GM18507 (cell line): ENCODE measurements at regions not wholly inside any gene's neighbourhood (a gene's known extent, or its start where the extent isn't known, plus 50 kb on each side); places are given as distances from the start of the nearest gene placed in this dataset.
"Not testable (repeated sequence)": the region's sequence is repeated elsewhere in the genome, so short reads cannot be mapped to it uniquely, and the experiment has no call there.

ENCODE experiments used
- DNase-seq: peaks from one replicate; pipeline ENCODE4 v3.0.0; 2011; ENCODE audit warnings: low read depth; ENCODE audit not compliant: insufficient read length; ENCODE audit errors: extremely low spot score
- FAIRE-seq: peaks from 2 replicates; lab custom pipeline; 2011; peaks lifted over from hg19 to GRCh38; lab: Jason Lieb, UNC

DNA sequence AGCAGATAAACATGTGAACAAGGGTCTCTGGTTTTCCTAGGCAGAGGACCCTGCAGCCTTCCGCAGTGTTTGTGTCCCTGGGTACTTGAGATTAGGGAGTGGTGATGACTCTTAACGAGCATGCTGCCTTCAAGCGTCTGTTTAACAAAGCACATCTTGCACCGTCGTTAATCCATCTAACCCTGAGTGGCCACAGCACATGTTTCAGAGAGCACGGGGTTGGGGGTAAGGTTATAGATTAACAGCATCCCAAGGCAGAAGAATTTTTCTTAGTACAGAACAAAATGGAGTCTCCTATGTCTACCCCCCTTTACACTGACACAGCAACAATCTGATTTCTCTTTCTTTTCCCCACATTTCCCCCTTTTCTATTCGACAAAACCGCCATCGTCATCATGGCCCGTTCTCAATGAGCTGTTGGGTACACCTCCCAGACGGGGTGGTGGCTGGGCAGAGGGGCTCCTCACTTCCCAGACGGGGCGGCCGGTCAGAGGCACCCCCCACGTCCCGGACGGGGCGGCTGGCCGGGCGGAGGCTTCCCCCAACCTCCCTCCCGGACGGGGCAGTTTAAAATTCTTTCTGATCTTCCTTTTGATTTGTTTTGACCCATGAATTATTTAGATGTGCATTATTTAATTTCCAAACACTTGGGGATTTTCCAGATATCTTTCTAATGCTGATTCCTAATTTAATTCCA, 171.7 kb upstream of the RAB6C start:
- not testable (repeated sequence) for DNase-seq

GRCh38 chr2:129810521-129810920, 168.9 kb upstream of the RAB6C start:
- DNase-seq, result no peak

More for the DNA sequence above, 171.7 kb upstream of the RAB6C start:
- not testable (repeated sequence) for FAIRE-seq

DNA sequence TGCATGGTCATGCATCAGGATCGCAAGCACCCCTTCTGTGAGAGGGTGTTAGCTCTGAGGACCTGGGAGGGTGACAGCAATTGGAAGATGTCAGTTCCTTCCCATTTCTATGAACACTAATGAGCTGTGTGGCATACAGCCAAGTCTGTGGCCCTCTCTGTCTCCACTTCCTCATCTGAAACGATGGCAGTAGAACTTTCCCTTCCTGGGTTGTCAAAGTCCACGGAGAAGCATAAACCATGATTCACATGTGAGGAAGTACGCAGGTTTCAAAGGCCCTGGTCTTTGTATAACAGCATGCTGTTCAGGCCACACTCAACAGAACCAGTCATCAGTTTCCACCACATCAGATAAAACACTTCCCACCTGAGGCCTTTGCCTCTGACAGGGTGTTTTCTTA, 167.4 kb upstream of the RAB6C start:
- DNase-seq (no peak), FAIRE-seq (peak; percentile 70)

More at GRCh38 chr2:129810521-129810920, 168.9 kb upstream of the RAB6C start:
- no peak for FAIRE-seq

- no peak for DNase-seq
Measured at GRCh38 chr2:129812654-129813053, 166.8 kb upstream of the RAB6C start.

DNA sequence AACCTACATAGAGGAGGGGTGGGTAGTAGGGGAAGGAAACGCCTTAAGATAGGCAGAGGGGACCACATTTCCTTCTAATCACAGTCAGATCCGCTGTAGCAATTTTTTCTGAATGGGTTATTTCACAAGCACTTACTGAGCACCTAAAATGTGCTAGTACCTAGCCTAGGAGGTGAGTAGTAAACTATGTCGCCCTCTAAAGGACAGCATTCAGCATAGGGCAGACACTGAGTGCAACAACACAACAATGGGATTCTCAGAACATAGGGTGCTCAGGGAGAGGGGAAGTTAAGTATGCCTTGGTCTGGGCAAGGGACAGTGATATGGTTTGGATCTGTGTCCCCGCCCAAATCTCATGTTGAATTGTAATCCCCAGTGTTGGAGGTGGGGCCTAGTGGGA, 166.1 kb upstream of the RAB6C start:
- DNase-seq (no peak), FAIRE-seq (peak; percentile 26)

More at GRCh38 chr2:129812654-129813053, 166.8 kb upstream of the RAB6C start:
- no peak for FAIRE-seq

GRCh38 chr2:129816813-129817574, 162.5 kb upstream of the RAB6C start:
- FAIRE-seq (no peak), DNase-seq (no peak)

GRCh38 chr2:129819855-129820254, 159.6 kb upstream of the RAB6C start:
- DNase-seq, result no peak
- no peak for FAIRE-seq

DNA sequence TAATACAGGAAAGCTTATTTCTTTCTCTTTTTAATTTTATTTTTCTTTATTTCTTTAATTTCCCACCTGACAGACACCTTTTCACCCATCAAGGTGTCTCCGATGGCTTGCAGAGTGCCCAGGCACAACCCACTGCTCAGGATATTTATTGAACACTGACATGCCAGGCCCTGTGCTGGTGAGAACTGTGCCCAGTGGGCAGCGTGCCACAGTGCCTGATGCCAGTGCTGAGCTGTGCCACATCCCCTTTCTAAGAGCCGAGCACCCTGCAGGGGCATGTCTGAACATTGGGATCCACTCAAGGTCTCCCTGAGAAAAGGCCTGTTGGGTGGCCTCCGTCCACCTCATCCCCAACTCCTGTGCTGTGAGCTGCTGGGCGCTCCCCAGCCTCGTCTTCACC, 158.6 kb upstream of the RAB6C start:
- FAIRE-seq (no peak), DNase-seq (no peak)

GRCh38 chr2:129821445-129821844, 158.0 kb upstream of the RAB6C start:
- FAIRE-seq (no peak), DNase-seq (no peak)

- no peak for DNase-seq
- FAIRE-seq, result no peak
Measured at GRCh38 chr2:129823044-129823443, 156.4 kb upstream of the RAB6C start.

DNA sequence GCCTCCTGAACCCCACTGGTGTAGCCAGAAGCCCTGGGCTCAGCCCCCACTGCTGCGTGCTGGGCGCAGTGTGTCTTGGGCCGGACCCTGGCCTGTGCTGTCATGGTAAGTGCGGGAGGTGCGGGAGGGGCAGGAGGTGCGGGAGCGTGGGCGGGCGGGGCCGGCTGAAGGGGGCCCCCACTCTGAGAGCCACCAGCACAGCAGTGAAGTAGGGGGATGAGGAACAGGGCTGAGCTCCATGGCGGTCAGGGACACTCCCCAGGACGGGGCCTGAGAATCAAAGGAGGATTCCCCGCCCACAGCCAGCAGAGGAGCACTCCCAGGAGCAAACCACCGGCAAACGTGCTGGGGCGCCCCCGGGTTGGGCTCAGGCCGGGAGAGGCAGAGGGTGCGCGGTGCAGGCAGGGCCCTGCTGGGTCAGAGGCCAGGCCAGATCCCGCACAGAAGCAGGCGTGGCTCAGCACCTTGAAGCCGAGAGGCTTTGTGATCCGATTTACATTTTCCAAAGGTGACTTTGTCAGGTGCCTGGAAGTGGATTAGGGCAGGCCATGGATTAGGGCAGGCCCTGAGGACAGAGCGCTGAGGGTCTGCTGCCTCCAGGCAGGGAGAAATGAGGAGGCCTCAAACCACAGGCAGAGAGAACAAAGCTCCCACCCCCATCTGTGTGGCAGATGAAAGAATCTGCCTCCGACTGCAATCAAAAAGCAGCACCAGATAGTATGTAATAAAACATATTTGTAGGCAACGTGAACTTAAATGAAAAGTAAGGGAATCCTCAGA, 152.0 kb upstream of the RAB6C start:
- DNase-seq (no peak), FAIRE-seq (no peak)

DNA sequence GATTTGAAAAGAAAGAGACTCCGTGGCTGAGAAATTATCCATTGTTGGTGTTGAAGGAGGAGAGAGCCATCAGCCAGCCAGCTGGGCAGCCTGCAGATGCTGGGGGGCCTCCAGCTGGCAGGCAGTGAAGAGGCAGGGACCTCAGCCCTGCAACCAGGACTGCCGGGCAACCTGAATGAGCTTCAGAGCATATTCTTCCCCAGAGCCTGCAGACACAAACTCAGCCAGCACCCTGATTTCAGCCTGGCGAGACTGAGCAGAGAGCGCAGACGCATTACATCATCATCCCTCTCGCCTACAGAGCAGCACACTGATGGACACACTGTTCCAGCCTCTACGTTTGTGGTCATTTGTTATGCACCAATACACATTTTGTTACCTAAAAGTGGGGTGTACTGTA, 150.7 kb upstream of the RAB6C start:
- no peak for FAIRE-seq
- no peak for DNase-seq

- DNase-seq (no peak), FAIRE-seq (no peak)
Measured at GRCh38 chr2:129829588-129829987, 149.9 kb upstream of the RAB6C start.

DNA sequence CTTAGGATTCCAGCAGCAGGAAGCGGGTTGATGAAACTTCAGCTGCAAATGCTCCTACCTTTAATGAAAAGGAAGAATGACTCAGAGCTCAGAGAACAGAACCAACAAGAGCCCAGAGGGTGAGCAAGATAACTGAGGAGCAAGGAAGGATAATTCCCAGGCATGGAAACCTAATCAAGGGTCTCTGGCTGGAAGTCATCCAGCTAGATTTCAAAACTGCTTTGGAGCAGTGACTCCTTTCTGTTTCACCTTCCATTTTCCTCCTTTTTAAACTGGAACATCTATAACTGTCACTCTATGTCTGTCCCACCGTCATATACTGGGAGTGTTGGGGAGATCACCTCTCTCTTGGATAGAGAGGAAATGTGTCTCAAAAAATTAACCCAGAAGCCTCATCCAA, 148.4 kb upstream of the RAB6C start:
- FAIRE-seq, result no peak
- no peak for DNase-seq

DNA sequence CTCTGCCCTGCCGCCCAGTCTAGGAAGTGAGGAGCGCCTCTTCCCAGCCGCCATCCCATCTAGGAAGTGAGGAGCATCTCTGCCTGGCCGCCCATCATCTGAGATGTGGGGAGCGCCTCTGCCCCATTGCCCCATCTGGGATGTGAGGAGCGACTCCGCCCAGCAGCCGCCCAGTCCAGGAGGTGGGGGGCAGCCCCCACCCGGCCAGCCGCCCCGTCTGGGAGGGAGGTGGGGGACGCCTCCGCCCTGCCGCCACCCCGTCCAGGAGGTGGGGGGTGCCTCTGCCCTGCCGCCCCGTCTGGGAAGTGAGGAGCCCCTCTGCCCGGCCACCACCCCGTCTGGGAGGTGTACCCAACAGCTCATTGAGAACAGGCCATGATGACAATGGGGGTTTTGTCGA, 146.0 kb upstream of the RAB6C start:
- FAIRE-seq, DNase-seq: not testable (repeated sequence)

DNA sequence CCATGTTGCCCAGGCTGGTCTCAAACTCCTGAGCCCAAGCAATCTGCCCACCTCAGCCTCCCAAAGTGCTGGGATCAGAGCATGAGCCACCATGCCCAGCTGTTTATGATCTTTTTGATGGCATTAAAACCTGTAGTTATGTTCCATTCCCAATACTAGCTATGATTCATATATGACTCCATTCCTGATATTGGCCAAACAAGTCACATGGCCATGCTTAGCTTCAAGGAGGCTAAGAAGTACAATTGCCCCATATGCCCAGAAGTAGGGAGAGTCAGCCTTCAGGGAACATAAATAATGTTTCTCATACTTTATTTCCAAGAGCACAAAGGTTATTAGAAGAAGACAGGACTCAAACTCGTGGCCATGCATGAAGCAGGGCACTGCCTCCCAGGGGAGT, 132.4 kb upstream of the RAB6C start:
- FAIRE-seq (no peak), DNase-seq (no peak)

DNA sequence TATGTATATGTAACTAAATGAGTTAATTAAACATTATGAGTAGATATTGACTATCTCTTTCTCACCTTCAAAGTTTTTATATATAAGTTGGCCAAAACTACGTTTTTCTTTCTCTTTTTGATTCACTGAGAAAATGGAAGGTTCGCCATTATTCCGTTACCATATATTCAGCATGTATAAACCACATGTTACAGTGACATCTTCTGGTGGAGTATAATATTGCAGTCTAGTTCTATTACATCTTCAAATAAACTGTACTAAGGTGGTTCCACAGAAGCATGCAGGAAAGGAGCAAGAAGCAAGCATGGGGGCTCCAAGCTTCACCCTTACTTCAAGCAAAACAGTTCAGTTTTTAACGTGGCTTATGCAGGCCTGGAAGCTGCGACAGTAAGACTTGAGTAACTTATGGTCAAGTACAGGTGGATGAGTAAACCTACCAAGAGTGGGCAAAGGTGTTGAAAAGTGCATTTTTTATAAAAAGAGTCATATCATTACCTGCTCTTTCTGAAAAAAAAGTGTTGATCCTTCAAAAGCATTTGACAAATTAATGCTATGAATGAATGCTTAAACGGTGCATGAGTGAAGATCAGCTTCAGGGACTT, 129.8 kb upstream of the RAB6C start:
- DNase-seq (peak; percentile 15), FAIRE-seq (peak; percentile 80)

- FAIRE-seq (no peak), DNase-seq (no peak)
Measured at GRCh38 chr2:129857200-129857599, 122.3 kb upstream of the RAB6C start.

- DNase-seq (no peak), FAIRE-seq (no peak)
Measured at GRCh38 chr2:129859175-129859574, 120.3 kb upstream of the RAB6C start.

DNA sequence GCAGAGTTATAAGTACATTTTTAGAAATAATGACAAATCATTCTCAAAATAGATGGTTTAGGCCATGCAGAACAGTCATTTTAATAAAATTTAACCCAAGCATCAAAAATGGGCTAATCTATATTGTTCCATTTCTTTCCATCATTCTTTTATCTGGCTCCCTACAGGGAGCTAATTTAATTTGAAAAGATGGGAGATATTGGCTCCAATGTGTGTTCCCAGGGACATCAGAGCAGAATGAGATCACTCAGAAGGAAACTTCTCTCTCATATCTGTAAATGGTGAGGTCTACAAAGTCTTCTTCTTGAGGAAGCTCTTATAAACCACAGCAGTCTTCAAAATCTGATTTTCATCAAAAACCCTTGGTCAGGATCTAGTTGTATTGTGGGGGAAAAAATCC, 119.4 kb upstream of the RAB6C start:
- DNase-seq, result no peak
- FAIRE-seq, result no peak
